ENCODE measurements at regions not wholly inside any gene's neighbourhood (a gene's known extent, or its start where the extent isn't known, plus 50 kb on each side); places are given as distances from the start of the nearest gene placed in this dataset.

DNA sequence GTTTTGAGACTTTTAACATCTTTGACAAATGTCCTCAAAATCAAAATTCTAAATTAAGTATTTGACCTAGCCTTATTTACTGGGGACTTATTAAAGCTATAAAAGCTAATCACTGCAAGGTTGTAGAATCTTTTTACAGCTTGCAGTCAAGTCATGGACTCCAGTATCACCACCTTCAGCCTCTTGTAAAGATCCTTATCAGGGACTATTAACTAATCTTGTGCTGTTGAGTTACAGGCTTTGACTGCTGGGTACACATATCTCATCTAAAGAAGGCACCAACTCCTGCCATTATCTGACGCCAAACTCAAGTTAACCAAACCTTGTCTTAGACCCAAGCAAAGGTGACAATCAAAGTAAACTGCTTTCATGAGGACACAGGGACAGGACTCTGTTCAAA is 621.0 kb upstream of the IGFBP3 start:
- TF ChIP-seq, protein P1, sequence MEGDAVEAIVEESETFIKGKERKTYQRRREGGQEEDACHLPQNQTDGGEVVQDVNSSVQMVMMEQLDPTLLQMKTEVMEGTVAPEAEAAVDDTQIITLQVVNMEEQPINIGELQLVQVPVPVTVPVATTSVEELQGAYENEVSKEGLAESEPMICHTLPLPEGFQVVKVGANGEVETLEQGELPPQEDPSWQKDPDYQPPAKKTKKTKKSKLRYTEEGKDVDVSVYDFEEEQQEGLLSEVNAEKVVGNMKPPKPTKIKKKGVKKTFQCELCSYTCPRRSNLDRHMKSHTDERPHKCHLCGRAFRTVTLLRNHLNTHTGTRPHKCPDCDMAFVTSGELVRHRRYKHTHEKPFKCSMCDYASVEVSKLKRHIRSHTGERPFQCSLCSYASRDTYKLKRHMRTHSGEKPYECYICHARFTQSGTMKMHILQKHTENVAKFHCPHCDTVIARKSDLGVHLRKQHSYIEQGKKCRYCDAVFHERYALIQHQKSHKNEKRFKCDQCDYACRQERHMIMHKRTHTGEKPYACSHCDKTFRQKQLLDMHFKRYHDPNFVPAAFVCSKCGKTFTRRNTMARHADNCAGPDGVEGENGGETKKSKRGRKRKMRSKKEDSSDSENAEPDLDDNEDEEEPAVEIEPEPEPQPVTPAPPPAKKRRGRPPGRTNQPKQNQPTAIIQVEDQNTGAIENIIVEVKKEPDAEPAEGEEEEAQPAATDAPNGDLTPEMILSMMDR (IDR thresholded peaks at IDR 0.05): no peak
- TF ChIP-seq POLR2A (IDR thresholded peaks at IDR 0.05): no peak
